ENCODE measurements at regions not wholly inside any gene's neighbourhood (a gene's known extent, or its start where the extent isn't known, plus 50 kb on each side); places are given as distances from the start of the nearest gene placed in this dataset.
A peak's percentile ranks its signal among the peaks of the same experiment; 100 is the strongest.

DNA sequence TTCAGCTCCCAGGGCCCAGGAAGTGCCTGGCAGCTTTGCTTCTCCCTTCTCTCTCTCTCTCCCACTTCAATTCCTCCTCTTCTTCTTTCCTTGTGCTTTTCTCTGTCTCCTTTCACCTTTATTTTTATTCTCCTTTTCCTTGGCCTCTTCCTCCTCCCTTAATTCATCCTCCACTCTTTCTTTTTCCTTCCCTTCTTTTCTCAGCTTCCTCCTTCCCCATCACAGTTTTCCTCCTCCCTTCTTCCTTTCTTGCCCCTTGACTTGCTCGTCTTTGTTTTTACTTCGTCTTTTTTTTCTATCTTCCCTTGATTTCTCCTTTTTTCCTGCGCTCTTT, 99.4 kb upstream of the LHX1 start:
- Histone ChIP-seq H2AK5ac (ENCODE audit: low read length, severe bottlenecking) (no peak overlapping the region), H3K4me3 (ENCODE audit: insufficient read depth in 1 of 2, low read depth in 1 of 2, low read length in 2 of 2) (no peak overlapping the region), H3K18ac (ENCODE audit: low read depth in 1 of 2, low read length in 2 of 2) (no peak overlapping the region), H3K14ac (ENCODE audit: low read length in 2 of 2) (no peak overlapping the region), H3K9ac (ENCODE audit: low read length) (no peak overlapping the region), H2BK120ac (ENCODE audit: low read depth, low read length) (no peak overlapping the region), H4K8ac (ENCODE audit: low read length) (no peak overlapping the region), H2BK12ac (ENCODE audit: low read length in 2 of 2) (no peak overlapping the region), H3K27ac (ENCODE audit: low read length, poor library complexity, severe bottlenecking) (no peak overlapping the region), H3K27me3 (ENCODE audit: control insufficient read depth in 1 of 2, insufficient read depth in 1 of 2, low read length in 2 of 2) (peaks cover 5 to 35% of the 10 kb centered on the region in 2 experiments), H4K91ac (ENCODE audit: low read length) (no peak overlapping the region), H3K4ac (ENCODE audit: low read depth in 1 of 2, low read length in 2 of 2) (no peak overlapping the region), H3K9me3 (ENCODE audit: control insufficient read depth, low read length) (no peaks in the 10 kb centered on the region), H3K79me1 (replicated peaks; ENCODE audit: low read length, poor library complexity, severe bottlenecking) (no peaks in the 10 kb centered on the region), H3K36me3 (ENCODE audit: control insufficient read depth in 1 of 2, insufficient read depth in 2 of 2, low read depth in 1 of 2, low read length in 2 of 2) (no peaks in the 10 kb centered on the region), H3K23ac (ENCODE audit: low read length in 2 of 2) (no peak overlapping the region), H3K4me2 (ENCODE audit: low read length, poor library complexity, severe bottlenecking) (no peak overlapping the region), H2BK15ac (ENCODE audit: low read depth, poor library complexity, severe bottlenecking) (no peak overlapping the region), H3K4me1 (ENCODE audit: control insufficient read depth, insufficient read depth, low read depth, low read length) (peaks cover 5% of the 10 kb centered on the region), H2AFZ (ENCODE audit: low read depth, low read length) (no peak overlapping the region), H2BK5ac (ENCODE audit: low read depth, low read length, poor library complexity, severe bottlenecking) (no peak overlapping the region)
- DNase-seq: no peak
- WGBS: 93% methylated on average over 3 of the region's 3 CpGs

DNA sequence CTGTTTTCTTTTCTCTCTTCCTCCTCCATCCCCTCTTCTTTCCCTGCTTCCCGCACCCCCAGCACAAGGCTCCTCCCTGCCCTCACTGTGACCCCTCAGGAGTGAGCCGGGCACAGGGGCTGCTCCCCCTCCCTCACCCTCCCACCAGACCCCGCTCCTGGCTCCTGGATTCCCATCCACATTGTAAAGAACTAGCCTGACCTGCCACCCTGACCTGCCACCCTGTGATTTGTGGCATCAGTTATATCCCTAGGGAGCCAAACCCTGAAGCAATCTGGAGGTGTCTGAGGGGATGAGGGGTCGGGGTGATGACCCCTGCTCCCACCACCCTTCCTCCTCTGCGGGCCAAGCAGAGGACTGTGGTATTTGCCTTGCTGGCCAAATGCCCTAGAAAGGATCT, 98.0 kb upstream of the LHX1 start:
- no peak for DNase-seq
- Histone ChIP-seq H3K36me3 (ENCODE audit: control insufficient read depth in 1 of 2, insufficient read depth in 2 of 2, low read depth in 1 of 2, low read length in 2 of 2) (no peaks in the 10 kb centered on the region), H4K8ac (ENCODE audit: low read length) (no peak overlapping the region), H3K9ac (ENCODE audit: low read length) (no peak overlapping the region), H3K27me3 (ENCODE audit: control insufficient read depth in 1 of 2, insufficient read depth in 1 of 2, low read length in 2 of 2) (peaks cover 6 to 49% of the 10 kb centered on the region in 2 experiments), H3K79me1 (replicated peaks; ENCODE audit: low read length, poor library complexity, severe bottlenecking) (no peaks in the 10 kb centered on the region), H3K14ac (ENCODE audit: low read length in 2 of 2) (peak overlapping the region in 1 of 2 experiments; percentile 36), H3K23ac (ENCODE audit: low read length in 2 of 2) (no peak overlapping the region), H3K4me1 (ENCODE audit: control insufficient read depth, insufficient read depth, low read depth, low read length) (peaks cover 5% of the 10 kb centered on the region), H3K27ac (ENCODE audit: low read length, poor library complexity, severe bottlenecking) (no peak overlapping the region), H2AFZ (ENCODE audit: low read depth, low read length) (no peak overlapping the region), H2BK5ac (ENCODE audit: low read depth, low read length, poor library complexity, severe bottlenecking) (no peak overlapping the region), H3K4me2 (ENCODE audit: low read length, poor library complexity, severe bottlenecking) (peak overlapping the region; percentile 12), H2AK5ac (ENCODE audit: low read length, severe bottlenecking) (no peak overlapping the region), H2BK120ac (ENCODE audit: low read depth, low read length) (no peak overlapping the region), H3K4ac (ENCODE audit: low read depth in 1 of 2, low read length in 2 of 2) (no peak overlapping the region), H3K18ac (ENCODE audit: low read depth in 1 of 2, low read length in 2 of 2) (no peak overlapping the region), H4K91ac (ENCODE audit: low read length) (no peak overlapping the region), H3K4me3 (ENCODE audit: insufficient read depth in 1 of 2, low read depth in 1 of 2, low read length in 2 of 2) (no peak overlapping the region), H3K9me3 (ENCODE audit: control insufficient read depth, low read length) (no peaks in the 10 kb centered on the region), H2BK15ac (ENCODE audit: low read depth, poor library complexity, severe bottlenecking) (no peak overlapping the region), H2BK12ac (ENCODE audit: low read length in 2 of 2) (no peak overlapping the region)
- WGBS: 78% methylated on average over 4 of the region's 5 CpGs

DNA sequence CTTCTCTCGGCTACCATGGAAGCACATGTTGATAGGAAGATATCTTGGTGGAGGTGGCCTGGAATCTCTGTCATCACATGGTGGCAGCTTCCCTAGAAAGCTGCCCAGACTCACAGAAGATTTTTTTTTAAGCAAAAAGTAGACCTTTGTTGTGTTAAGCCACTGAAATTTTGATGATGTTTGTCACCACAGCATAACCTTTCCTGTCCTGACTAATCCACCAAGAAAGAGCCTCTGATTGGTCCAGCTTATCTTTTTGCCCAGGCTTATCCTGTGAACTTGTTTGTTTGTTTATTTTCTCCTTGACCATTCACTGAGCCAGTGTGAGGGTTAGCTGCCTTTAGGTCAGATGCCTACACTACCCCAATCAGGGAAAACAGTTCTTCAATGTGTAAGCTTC, 96.5 kb upstream of the LHX1 start:
- no peak overlapping the region for H3K18ac ChIP-seq (ENCODE audit: low read depth in 1 of 2, low read length in 2 of 2)
- H3K4me1 ChIP-seq (ENCODE audit: control insufficient read depth, insufficient read depth, low read depth, low read length): peaks cover 6% of the 10 kb centered on the region
- H3K4ac ChIP-seq (ENCODE audit: low read depth in 1 of 2, low read length in 2 of 2): no peak overlapping the region
- no peak overlapping the region for H3K4me3 ChIP-seq (ENCODE audit: insufficient read depth in 1 of 2, low read depth in 1 of 2, low read length in 2 of 2)
- no peaks in the 10 kb centered on the region for H3K79me1 ChIP-seq (replicated peaks; ENCODE audit: low read length, poor library complexity, severe bottlenecking)
- no peak overlapping the region for H2BK12ac ChIP-seq (ENCODE audit: low read length in 2 of 2)
- H3K27me3 ChIP-seq (ENCODE audit: control insufficient read depth in 1 of 2, insufficient read depth in 1 of 2, low read length in 2 of 2): peaks cover 8 to 63% of the 10 kb centered on the region in 2 experiments
- no peak overlapping the region for H3K23ac ChIP-seq (ENCODE audit: low read length in 2 of 2)
- no peak overlapping the region for H3K14ac ChIP-seq (ENCODE audit: low read length in 2 of 2)
- WGBS: 86% methylated on average over 1 of the region's 1 CpG
- H4K91ac ChIP-seq (ENCODE audit: low read length): no peak overlapping the region
- H2AK5ac ChIP-seq (ENCODE audit: low read length, severe bottlenecking): no peak overlapping the region
- H3K9ac ChIP-seq (ENCODE audit: low read length): no peak overlapping the region
- H3K9me3 ChIP-seq (ENCODE audit: control insufficient read depth, low read length): no peaks in the 10 kb centered on the region
- H4K8ac ChIP-seq (ENCODE audit: low read length): no peak overlapping the region
- H2BK5ac ChIP-seq (ENCODE audit: low read depth, low read length, poor library complexity, severe bottlenecking): no peak overlapping the region
- no peak overlapping the region for H2BK120ac ChIP-seq (ENCODE audit: low read depth, low read length)
- H3K36me3 ChIP-seq (ENCODE audit: control insufficient read depth in 1 of 2, insufficient read depth in 2 of 2, low read depth in 1 of 2, low read length in 2 of 2): no peaks in the 10 kb centered on the region
- H2AFZ ChIP-seq (ENCODE audit: low read depth, low read length): no peak overlapping the region
- DNase-seq: no peak
- no peak overlapping the region for H3K4me2 ChIP-seq (ENCODE audit: low read length, poor library complexity, severe bottlenecking)
- no peak overlapping the region for H2BK15ac ChIP-seq (ENCODE audit: low read depth, poor library complexity, severe bottlenecking)
- no peak overlapping the region for H3K27ac ChIP-seq (ENCODE audit: low read length, poor library complexity, severe bottlenecking)

DNA sequence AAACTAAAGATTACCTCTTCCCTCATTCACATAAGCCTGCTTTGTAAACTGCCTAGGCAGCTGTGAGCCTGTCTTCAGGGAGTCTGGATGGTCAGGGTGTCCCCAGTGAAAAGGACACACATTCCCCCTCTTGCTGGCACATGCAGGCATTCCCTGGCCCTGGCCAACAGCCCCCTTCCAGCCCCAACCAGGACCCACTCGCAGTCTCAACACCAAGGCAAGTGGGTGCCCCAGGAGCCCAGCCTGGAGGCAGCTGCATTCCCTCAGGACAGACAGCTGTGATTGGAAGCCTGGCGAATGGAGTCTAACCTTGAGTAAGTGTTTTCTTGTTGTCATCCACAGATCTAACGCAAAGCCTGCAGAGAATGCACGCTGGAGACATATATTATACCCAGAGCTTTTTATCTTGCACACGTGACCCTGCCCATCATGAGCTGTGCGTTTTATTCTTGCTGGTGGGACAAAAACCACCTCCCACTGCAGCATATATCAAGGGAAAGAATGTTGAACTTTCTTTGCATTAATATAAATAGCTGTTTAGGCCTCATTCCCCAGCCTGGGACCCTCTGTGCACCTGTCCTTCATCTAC, 95.0 kb upstream of the LHX1 start:
- Histone ChIP-seq H2BK15ac (ENCODE audit: low read depth, poor library complexity, severe bottlenecking) (no peak overlapping the region), H2BK12ac (ENCODE audit: low read length in 2 of 2) (no peak overlapping the region), H3K27me3 (ENCODE audit: control insufficient read depth in 1 of 2, insufficient read depth in 1 of 2, low read length in 2 of 2) (peaks cover 8 to 72% of the 10 kb centered on the region in 2 experiments), H4K8ac (ENCODE audit: low read length) (no peak overlapping the region), H2BK120ac (ENCODE audit: low read depth, low read length) (no peak overlapping the region), H3K4me2 (ENCODE audit: low read length, poor library complexity, severe bottlenecking) (no peak overlapping the region), H4K91ac (ENCODE audit: low read length) (no peak overlapping the region), H2AFZ (ENCODE audit: low read depth, low read length) (no peak overlapping the region), H3K79me1 (replicated peaks; ENCODE audit: low read length, poor library complexity, severe bottlenecking) (no peaks in the 10 kb centered on the region), H3K36me3 (ENCODE audit: control insufficient read depth in 1 of 2, insufficient read depth in 2 of 2, low read depth in 1 of 2, low read length in 2 of 2) (no peaks in the 10 kb centered on the region), H3K4me3 (ENCODE audit: insufficient read depth in 1 of 2, low read depth in 1 of 2, low read length in 2 of 2) (no peak overlapping the region), H3K9me3 (ENCODE audit: control insufficient read depth, low read length) (no peaks in the 10 kb centered on the region), H3K9ac (ENCODE audit: low read length) (no peak overlapping the region), H3K23ac (ENCODE audit: low read length in 2 of 2) (no peak overlapping the region), H3K4me1 (ENCODE audit: control insufficient read depth, insufficient read depth, low read depth, low read length) (peaks cover 9% of the 10 kb centered on the region), H3K27ac (ENCODE audit: low read length, poor library complexity, severe bottlenecking) (no peak overlapping the region), H2AK5ac (ENCODE audit: low read length, severe bottlenecking) (no peak overlapping the region), H2BK5ac (ENCODE audit: low read depth, low read length, poor library complexity, severe bottlenecking) (no peak overlapping the region), H3K18ac (ENCODE audit: low read depth in 1 of 2, low read length in 2 of 2) (no peak overlapping the region), H3K14ac (ENCODE audit: low read length in 2 of 2) (peak overlapping the region in 1 of 2 experiments; percentile 46), H3K4ac (ENCODE audit: low read depth in 1 of 2, low read length in 2 of 2) (no peak overlapping the region)
- 81% methylated on average over 5 of the region's 6 CpGs for WGBS
- DNase-seq: no peak
